NB4 (cell line): ENCODE measurements at regions not wholly inside any gene's neighbourhood (a gene's known extent, or its start where the extent isn't known, plus 50 kb on each side); places are given as distances from the start of the nearest gene placed in this dataset.

Source experiments
- MYC ChIP-seq: IDR thresholded peaks from 2 replicates; pipeline ENCODE4 v1.6.1; 2011; ENCODE audit warnings: low read depth, low read length
- POLR2A ChIP-seq: IDR thresholded peaks from 2 replicates; pipeline ENCODE4 v1.6.1; 2011; ENCODE audit warnings: mild to moderate bottlenecking; ENCODE audit not compliant: insufficient read length; ENCODE audit errors: extremely low read depth
- TF ChIP-seq, protein P1 (sequence below): IDR thresholded peaks from one replicate; pipeline ENCODE4 v1.5.1; 2012; ENCODE audit warnings: low read depth, low read length
- TF ChIP-seq, protein P2 (sequence below): IDR thresholded peaks from 2 replicates; pipeline ENCODE4 v1.6.1; 2011; ENCODE audit warnings: low read depth, low read length

DNA sequence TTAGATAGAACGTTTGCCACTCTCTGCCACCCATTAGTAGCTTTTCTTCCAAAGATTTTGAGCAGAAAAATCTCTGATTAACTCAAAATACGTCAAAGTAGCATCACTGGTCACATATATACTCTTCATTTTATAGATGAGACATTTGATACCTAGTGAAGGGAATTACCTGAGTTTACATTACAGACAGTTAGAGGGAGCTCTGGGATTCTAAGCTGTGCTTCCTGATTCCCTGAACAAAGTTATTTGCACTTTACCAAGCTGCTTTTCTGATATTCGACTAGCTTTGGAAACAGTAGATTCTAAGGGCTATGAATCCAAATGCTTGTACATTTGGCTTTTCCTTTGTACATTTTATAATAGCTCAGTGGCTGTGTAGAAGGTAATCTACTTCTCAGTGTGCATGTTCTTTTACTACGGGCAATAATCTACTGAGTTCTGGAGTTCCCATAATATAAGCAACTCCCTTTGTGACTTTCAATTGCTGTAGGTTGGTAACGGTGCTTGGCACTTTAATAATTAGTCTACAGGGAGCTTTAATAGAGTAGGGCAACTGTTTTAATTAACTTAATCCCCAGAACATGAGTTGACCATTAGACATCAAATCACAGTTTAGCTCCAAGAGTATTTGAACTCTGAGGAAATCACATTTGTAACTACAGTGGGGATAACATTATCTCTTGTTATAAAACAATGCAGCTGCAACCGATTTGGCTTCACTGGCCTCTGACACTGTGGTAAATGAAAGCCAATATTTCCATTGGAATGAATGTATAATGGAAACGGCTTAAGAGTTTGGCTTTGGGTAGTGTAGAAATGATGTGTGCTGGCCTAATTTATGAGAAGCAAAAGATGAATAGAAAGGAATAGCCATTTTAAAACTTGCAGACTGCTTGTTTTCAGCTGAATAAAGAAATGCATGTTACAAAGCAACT, 1602.4 kb downstream of the STIM2 start:
- TF ChIP-seq, protein P1, sequence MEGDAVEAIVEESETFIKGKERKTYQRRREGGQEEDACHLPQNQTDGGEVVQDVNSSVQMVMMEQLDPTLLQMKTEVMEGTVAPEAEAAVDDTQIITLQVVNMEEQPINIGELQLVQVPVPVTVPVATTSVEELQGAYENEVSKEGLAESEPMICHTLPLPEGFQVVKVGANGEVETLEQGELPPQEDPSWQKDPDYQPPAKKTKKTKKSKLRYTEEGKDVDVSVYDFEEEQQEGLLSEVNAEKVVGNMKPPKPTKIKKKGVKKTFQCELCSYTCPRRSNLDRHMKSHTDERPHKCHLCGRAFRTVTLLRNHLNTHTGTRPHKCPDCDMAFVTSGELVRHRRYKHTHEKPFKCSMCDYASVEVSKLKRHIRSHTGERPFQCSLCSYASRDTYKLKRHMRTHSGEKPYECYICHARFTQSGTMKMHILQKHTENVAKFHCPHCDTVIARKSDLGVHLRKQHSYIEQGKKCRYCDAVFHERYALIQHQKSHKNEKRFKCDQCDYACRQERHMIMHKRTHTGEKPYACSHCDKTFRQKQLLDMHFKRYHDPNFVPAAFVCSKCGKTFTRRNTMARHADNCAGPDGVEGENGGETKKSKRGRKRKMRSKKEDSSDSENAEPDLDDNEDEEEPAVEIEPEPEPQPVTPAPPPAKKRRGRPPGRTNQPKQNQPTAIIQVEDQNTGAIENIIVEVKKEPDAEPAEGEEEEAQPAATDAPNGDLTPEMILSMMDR, result no peak
- TF ChIP-seq POLR2A (no peak), MYC (no peak)
- TF ChIP-seq, protein P2, sequence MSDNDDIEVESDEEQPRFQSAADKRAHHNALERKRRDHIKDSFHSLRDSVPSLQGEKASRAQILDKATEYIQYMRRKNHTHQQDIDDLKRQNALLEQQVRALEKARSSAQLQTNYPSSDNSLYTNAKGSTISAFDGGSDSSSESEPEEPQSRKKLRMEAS, result no peak
